Endothelial cell of umbilical vein (primary cell): ENCODE measurements at regions not wholly inside any gene's neighbourhood (a gene's known extent, or its start where the extent isn't known, plus 50 kb on each side); places are given as distances from the start of the nearest gene placed in this dataset.

Experiments
- POLR2A ChIP-seq: IDR thresholded peaks from 2 replicates; pipeline ENCODE4 v1.6.1; 2012; ENCODE audit warnings: low read depth, mild to moderate bottlenecking, control low read depth, low read length
- TF ChIP-seq, protein P1 (sequence below), 2 donors: IDR thresholded peaks; 1 replicate in 1 of 2; 2 replicates in 1 of 2; pipeline ENCODE4 v1.5.1; 2011; ENCODE audit warnings: low read length in 2 of 2, mild to moderate bottlenecking in 2 of 2, moderate library complexity in 2 of 2, control low read depth in 1 of 2, inconsistent platforms in 1 of 2, low read depth in 1 of 2; ENCODE audit not compliant: insufficient read depth in 1 of 2; ENCODE audit errors: extremely low read depth in 1 of 2

DNA sequence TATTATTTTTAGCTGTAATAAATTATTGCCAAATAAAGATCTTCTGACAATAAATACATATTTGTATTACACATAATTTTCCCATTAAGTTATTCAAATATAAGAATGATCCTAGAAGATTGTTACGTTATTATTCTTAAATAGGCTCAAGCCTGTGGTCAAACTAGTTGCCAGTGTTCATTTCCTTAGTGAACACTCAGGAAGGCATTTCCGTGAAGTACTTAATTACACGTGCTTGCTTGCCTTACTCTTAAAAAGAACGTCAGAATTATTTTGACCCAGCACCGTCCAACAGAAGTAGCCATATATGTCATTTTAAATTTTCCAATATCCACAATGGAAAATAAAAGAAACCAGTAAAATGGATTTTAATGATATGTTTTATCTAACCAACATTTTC is 249.8 kb downstream of the TXNL1 start:
- TF ChIP-seq, protein P1, sequence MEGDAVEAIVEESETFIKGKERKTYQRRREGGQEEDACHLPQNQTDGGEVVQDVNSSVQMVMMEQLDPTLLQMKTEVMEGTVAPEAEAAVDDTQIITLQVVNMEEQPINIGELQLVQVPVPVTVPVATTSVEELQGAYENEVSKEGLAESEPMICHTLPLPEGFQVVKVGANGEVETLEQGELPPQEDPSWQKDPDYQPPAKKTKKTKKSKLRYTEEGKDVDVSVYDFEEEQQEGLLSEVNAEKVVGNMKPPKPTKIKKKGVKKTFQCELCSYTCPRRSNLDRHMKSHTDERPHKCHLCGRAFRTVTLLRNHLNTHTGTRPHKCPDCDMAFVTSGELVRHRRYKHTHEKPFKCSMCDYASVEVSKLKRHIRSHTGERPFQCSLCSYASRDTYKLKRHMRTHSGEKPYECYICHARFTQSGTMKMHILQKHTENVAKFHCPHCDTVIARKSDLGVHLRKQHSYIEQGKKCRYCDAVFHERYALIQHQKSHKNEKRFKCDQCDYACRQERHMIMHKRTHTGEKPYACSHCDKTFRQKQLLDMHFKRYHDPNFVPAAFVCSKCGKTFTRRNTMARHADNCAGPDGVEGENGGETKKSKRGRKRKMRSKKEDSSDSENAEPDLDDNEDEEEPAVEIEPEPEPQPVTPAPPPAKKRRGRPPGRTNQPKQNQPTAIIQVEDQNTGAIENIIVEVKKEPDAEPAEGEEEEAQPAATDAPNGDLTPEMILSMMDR (IDR thresholded peaks at IDR 0.05; ENCODE audit: extremely low read depth in 1 of 2, insufficient read depth in 1 of 2, low read depth in 1 of 2, low read length in 2 of 2): no peak
- no peak for TF ChIP-seq POLR2A
